HG02840 (cell line): ENCODE measurements at regions not wholly inside any gene's neighbourhood (a gene's known extent, or its start where the extent isn't known, plus 50 kb on each side); places are given as distances from the start of the nearest gene placed in this dataset.

Experiments
- ATAC-seq: cut with Tn5 transposase; IDR thresholded peaks from one replicate; pipeline ENCODE4 v1.9.1; 2021; ENCODE audit warnings: mild to moderate bottlenecking, moderate library complexity, moderate number of reproducible peaks; ENCODE audit not compliant: unreplicated experiment, low FRiP score

DNA sequence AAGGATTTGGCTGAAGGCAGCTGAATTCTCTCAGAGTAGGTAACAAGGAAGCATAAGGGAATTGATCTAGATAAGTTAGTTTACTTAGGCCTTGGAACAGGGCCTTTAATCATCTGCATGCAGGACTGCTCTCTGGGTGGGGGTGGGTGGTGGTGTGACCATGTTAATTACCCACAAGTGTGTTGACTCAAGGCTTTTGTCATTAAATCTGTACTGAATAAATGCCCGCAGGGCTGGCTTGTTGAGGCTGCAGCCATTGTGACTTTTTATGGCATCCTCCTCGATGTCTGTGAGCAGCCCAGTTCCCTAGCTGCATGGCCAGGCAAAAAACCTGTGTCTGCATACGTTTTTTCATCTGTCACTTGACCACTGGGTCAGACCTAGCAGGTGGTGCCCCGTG is 63.5 kb upstream of the ASCC3 start:
- ATAC-seq: no peak

DNA sequence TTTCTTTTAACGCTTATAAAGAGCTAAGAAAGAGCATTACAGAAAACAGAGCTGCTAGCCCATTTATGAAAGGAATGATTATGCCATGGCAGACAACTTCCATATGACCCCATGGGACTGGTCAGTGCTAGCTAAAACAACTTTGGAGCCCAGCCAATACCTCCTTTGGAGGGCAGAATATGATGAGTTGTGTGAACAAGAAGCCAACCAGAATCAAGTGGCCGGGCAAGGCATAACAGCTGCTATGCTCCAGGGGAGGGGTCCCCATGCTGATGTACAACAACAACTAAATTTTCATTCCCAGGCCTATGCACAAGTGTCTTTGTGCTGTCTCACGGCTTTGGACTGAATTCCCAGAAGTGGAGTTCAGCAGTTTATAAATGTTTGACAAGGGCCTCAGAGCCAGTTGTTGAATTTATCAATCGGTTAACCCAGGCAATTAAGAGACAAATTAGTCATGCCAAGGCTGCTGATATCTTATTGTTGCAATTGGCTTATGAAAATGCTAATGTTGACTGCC is 65.0 kb upstream of the ASCC3 start:
- ATAC-seq: no peak

DNA sequence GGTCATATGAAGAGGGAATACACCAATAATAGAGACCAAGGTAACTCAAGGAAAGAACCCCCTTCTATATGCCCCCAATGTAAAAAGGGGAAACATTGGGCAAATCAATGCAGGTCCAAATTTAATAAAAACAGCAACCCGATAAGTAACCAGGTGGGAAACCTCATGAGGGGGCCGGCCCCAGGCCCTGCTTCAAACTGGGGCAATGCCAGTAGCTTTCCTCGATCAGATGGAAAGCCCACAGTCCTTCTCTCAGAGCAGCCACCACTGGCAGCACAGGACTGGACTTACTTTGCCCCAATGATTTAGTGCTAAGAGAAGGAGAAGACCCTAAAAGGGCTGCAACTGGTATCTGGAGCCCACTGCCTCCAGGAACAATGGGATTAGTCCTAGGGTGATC is 65.6 kb upstream of the ASCC3 start:
- ATAC-seq: no peak

DNA sequence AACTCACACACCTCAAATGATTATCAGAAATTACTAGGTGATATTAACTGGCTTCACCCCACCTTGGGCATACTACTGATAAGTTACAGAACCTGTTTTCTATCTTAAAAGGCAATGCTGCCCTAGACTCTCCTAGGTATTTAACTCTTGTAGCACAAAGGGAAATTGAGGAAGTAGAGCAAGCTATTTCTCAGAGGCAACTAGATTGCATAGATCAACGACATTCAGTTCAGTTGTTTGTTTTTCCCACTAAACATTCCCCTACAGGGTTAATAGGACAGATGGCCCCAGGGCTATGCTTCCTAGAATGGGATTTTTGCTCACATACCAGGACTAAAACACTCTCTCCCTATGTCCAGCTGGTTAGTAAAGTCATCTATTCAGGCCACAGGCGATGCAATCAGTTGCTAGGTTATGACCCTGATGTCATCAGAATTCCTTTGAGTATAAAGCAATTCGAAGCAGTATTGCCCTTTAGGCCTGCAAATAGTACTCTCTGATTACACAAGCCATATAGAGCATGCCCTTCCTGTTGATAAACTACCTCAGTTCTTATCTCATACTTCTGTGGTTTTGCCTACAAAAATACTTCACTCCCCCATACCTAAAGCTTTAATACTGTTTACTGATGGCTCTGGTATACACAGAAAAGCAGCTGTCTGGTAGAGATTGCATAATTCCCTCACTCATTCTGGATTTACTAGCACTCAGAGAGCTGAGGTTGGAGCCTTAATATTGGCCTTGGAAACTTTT is 67.4 kb upstream of the ASCC3 start:
- ATAC-seq: no peak

DNA sequence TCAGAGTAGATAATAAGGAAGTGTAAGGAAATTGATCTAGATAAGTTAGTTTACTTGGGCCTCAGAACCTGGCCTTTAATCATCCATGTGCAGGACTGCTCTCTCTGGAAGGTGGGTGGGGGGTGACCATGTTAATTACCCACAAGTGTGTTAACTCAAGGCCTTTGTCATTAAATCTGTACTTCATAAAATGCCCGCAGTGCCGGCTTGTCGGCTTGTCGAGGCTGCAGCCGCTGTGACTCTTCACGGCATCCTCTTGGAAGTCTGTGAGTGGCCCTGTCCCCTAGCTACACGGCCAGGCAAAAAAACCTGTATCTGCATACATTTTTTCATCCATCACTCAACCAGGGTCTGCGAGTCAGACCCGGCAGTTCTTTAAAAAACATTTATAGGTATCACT is 70.9 kb upstream of the ASCC3 start:
- no peak for ATAC-seq

DNA sequence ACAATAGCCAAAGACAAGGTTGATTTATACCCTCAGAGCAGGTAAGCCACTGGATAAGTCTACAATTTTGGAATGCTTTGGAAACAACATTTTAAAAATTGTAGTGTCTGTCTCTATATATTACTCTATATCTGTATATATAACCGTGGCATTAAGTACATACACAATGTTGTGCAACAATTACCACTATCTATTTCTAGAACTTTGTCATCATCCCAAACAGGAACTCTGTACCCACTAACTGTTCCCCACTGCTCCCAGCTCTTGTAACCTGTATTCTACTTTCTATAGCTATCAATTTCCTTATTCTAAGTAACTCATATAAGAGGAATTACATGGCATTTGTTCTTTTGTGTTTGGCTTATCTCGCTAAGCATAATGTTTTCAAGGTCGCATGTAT is 78.2 kb upstream of the ASCC3 start:
- ATAC-seq: no peak

DNA sequence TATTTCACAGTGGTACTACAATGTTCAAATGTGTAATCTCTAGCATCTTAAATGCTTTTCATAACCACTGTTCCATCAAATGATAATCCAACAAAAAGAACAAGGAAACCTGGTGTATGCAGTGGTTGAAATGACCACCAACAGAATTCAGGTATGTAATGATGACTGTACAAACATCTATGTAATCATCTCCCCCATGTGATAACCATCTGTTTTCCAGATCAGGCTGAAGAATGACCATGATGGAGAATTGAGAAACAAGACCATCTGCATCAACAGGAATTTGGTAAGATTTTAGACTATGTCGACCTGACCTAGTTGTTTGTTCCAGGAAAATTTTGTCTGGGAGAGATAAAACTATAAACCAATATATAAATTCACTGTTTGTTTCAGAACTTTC is 81.3 kb upstream of the ASCC3 start:
- ATAC-seq: no peak

DNA sequence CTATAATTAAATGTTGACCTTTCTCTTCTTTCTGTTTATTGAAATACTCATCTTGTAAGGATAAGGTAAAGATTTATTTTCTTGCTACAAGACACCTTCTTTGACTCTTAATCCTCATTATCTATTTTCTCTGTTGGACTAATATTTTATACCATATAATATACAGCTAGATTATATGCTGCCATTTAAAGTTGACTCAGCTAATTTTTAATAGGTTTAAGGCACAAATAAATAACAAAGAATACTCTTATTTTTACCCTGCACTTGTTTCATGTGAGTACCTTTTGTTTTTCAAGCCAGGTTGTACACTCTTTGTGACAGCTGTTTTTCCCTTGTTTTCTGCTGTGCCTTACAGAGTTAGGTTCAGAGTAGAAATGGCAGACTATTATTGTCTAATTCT is 83.9 kb upstream of the ASCC3 start:
- no peak for ATAC-seq

DNA sequence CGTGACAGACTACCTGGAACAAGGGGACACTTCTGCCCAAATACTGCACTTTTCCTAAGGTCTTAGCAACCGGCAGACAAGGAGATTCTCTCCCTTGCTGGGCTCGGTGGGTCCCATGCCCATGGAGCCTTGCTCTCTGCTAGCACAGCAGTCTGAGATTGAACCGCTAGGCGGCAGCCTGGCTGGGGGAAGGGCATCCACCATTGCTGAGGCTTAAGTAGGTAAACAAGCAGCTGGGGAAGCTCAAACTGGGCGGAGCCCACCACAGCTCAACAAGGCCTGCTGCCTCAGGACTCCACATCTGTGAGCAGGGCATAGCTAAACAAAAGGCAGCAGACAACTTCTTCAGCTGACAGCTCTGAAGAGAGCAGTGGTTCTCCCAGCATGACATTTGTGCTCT is 87.8 kb upstream of the ASCC3 start:
- no peak for ATAC-seq

DNA sequence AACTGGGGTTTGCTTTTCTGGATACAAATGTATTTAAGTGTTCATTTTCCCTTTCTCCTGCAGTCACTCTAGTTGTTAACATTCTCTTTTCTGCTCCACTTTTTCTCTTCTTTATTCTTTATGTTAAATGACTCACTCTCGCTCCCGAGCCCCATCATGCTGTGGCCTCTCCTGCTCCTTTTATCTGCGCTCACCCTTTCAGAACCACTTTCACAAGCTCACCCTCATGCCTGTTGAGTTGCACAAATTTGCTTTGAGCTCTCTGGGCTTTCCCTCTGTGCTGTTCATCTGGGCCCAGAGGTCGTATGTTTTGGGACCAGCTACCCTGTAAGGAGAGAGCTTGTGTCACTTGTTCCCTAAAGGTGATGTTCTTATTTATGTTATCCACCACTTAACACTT is 98.1 kb upstream of the ASCC3 start:
- ATAC-seq: no peak

DNA sequence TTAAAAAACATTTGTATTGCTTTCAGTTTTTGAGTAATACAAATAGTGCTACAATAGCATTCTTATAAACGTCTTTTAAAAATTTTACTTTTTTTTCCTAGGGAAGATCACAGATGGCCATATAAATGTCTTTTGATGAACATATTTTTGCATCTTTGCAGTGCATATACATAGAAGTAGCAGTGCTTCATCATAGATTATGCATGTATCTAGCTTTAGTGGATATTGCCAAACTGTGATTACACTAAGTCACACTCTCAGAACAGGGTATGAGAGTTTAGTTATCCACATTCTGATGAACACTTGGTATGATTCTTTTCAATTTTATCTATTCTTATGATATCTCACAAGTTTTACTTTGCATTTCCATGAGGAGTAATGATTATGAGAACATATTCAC is 99.8 kb upstream of the ASCC3 start:
- no peak for ATAC-seq

DNA sequence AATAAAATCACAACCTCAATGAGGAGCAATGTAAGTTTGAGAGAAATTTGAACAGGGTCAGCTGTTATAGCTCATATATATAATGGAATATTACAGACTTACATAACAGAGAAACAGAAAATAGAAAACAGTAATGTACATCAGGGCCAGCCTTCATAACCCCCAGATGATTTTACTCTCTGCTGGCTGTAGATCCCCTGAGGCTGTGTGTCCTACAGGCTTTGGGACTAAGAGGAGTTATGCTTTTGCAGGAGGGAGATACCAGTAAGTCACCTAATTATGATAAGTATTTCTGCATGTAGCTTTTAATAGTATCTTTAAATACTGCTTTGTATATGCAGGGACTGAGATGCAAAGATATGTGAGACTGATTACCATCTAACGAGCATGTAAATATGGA is 105.8 kb upstream of the ASCC3 start:
- ATAC-seq: no peak

DNA sequence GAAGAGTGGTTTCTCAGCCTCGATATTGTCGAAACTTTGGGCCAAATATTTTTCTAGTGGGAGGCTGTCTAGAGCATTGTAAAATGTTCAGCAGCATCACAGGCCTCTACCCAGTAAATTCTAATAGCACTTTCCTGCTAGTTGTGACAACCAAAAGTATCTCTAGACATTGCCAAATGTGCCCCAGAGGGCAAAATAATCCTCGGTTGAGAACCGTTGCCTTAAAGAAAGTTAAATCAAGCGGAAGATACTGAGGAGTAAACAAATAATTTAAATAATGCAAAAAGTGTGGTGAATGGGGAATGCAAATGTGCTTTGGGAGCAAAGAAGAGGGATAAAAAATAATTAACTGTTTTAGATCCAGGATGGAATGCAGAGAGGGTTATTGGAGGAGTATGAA is 106.4 kb upstream of the ASCC3 start:
- no peak for ATAC-seq

DNA sequence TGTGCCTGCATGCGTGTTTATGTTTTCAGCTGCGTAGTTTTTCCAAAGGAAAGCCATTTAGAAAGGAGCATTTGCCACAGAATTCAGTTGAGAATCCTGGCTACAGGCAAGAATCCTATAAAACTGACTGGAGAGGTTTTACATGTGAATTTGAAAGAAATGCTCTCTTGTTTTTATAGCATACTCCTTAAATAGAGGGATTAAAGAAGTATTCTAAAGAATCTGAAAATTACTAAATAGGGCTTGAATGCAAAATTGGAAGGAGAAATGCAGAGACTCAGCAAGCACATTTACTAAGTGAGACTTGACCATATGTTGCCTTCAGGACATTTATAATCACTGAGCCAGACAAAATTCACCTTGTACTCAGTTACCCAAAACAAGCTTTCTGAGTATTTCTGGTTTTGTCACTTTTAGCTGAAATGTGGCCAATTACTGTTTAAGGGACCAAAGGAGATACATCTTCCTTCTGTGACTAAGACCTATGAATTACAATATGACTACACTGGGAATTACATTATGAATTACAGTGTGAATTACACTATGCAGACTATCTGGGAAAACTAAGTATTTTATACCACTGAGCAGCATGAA is 107.4 kb upstream of the ASCC3 start:
- no peak for ATAC-seq

DNA sequence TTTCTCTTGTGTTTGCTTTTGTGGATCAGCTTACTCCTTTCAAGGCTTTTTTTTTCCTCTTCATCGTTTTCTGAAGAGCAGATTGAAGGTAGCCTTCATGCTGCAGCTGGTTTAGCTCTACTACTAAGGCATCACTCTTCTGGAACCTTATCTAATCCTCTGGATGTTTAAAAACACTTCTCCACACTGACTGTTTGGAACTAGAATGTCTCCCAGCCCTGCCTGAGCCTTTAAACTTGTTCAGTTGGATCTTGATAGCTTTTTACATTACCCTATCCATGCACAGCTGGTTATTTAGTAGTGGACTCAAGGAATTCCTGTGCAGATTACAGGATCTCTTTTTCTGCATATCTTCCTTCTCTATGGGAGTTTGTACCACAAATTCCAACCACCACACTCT is 108.9 kb upstream of the ASCC3 start:
- ATAC-seq: no peak

DNA sequence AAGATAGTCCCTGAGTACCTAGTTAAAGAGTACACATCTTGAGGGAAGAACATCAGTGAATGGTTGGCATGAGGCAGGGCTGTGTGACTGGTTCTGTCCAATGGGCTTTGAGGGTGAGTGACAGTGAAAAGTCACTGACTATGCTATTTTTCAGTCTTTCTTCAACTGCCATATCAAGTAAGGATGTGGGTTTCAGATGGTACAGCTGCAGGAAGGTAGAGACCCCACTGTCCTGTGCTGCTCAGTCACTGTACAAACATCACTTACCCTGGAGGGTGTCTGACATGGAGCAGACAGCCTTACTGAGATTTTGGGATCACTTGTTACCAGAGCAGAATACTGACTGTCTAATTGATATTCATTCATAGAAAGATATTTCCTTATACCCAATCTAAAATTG is 115.3 kb upstream of the ASCC3 start:
- ATAC-seq: no peak

DNA sequence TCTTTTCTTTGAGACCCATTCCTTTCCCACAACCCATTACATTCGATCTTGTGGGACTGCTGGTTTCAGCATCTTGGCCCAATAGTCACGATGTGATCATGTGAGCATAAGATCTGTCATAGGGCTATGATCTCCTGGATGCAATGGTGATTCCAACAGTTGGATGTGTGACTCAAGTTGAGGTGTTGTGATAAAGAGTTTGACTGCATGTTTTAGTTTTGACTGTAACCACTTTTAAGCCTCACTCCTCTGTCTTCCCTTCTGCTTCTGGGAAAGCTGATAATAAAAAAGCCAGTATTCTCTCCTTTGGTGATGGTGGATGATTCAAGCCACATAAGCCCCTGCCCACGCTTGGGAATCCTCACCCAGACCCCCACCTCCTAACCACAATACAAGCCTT is 117.0 kb upstream of the ASCC3 start:
- no peak for ATAC-seq

DNA sequence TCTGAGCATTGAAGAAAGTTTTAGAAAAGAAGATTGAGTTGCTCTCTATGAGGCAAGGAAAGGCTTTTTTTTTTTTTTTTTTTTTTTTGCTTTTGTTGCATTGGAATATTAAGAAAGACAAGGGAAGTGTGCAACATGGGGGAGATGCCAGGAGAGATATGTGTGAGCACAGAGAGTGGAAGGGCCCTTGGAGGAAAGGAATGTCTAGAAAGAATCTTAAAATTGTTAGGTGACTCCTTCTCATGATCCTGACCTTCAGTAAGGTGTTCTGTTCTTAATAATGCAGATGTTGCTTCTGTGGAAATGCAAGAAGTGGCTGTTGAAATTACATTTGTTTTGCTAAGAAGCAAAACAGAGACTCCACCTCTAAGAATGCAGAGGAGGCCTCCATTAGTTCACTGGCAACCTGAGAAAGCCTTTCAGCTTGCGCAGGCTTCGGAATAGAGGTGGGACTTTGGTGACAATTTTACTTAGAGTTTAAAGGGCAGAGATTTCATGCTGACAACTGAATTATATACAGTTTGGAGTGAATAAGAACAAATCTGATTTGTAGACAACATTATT is 118.0 kb upstream of the ASCC3 start:
- no peak for ATAC-seq

DNA sequence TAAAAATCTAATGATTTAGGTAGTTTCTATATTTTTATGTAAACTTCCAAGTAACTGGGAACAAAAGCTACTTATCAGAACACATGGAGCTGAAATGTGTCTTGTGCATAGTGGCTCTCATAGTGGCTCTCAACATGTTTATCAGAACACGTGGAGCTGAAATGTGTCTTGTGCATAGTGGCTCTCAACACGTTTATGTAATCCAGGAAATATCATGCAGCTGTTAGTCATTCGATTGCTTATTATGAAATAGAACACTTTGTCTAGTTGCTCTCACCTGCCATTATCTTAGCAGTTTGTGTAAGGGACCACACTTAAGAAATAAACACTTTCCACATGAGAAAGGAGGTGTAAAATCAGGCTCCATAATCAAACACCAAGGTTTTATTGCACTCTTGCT is 119.2 kb upstream of the ASCC3 start:
- ATAC-seq: no peak

DNA sequence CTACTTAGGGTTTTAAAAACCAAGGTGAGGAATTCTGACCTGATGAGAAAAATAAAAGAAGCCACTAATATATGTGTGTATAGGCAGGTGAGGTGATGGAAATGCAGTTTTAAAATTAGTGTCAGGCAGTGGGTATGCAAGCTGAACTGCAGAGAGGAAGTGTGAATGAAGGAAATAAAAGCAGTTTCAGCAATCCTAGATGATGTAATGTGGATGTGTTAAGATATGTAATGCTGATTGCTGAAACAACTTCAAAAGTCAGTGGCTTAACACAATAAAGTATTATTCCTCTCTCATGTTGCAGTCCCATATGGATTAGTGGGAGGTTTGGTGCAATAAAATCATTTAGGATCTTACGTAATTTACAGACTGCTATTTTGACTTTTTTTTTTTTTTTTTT is 119.9 kb upstream of the ASCC3 start:
- no peak for ATAC-seq

DNA sequence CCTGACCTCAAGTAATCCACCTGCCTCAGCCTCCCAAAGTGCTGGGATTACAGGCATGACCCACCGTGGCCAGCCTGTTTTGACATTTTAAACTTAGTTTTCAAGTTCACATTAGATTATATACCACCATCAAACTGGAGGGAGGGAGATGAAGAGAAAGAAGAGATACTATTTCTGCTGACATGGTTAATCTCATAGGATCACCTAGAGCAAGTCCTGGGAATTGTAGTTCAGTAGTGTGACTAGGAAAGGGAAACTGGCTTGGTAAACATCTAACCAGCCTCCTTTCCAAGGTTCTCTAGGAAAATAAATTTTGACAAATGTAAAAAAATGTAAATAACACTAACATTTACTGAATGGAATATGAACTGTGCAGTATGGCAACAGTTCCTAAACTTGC is 120.5 kb upstream of the ASCC3 start:
- ATAC-seq: no peak

DNA sequence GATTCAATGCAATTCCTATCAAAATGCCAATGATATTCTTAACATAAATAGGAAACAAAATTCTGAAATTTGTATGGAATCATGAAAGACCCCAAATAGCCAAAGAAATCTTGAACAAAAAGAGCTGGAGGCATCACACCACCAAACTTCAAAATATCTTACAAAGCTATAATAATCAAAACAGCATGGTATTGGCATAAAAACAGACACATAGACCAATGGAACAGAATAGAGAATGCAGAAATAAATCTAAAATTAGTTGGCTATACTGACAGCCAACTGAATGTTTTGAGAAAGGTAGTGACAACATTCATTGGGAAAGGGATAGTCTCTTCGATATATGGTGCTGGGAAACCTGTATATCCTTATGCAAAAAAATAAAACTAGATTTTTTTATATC is 121.9 kb upstream of the ASCC3 start:
- no peak for ATAC-seq
